ENCODE measurements at regions not wholly inside any gene's neighbourhood (a gene's known extent, or its start where the extent isn't known, plus 50 kb on each side); places are given as distances from the start of the nearest gene placed in this dataset.
"Not testable (repeated sequence)": the region's sequence is repeated elsewhere in the genome, so short reads cannot be mapped to it uniquely, and the experiment has no call there.

DNA sequence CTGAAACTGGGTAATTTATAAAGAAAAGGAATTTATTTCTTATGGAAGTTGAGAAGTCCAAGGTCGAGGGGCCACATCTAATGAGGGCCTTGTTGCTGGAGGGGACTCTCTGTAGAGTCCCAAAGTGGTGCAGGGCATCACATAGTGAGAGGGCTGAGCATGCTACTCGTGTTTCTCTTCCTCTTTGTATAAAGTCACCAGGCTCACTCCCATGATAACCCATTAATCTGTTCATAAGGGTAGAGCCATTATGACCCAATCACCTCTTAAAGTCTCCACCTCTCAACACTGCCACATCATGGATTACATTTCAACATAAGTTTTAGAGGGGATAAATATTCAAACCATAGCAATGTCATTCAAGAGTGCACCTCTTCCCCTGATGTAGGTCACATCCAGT, 79.1 kb upstream of the ATP2B1 start:
- no peak for DNase-seq

DNA sequence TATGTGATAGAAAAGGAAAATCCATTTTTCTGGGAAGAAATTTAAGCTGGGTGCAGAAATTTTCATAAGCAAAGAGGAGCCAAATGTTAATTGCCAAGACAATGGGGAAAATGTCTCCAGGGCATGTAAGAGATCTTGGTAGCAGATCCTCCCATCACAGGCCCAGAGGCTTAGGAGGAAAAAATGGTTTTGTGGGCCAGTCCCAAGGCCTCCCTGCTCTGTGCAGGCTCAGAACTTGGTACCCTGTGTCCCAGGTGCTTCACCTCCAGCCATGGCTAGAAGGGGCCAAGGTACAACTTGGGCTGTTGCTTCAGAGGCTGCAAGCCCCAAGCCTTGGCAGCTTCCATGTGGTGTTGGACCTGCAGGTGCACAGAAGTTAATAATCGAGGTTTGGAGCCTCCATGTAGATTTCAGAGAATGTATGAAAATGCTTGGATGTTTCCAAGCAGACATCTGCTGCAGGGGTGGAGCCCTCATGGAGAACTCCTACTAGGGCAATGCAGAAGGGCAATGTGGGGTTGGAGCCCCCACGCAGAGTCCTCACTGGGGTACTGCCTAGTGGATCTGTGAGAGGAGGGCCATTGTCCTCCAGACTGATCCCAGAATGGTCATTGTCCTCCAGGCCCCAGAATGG, 77.7 kb upstream of the ATP2B1 start:
- no peak for DNase-seq

DNA sequence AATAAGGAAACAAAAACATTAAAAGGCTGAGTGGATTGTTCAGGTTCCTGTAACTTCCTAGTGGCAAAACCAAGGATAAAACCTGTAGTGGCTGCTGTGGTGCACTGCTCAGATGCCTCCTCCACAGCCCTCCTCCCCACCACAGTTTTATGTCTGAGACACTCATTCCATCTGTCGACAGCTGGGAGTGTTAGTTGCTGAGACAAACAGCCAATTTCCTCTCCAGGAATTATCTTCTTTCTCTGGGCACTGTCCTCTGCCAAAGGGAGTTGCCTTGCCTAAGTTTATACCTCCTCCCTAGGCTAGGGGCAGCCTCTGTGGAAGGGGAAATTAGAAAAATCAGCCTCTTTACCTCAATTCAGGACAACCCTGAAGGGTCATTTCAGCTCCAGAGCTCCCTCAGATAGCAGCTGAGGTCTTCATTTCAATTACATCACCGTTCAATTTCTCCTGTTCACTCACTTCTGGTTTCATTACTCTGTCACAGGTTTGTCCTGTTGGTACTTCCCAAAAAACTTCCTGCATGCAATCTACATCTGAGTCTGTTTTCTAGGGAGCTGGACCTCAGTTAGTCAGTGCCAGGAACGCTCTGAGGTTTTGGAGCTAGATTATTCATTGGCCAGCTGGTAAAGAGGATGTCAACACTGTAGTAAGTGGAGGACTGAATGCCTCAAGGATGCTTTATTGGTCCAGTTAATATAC, 74.9 kb upstream of the ATP2B1 start:
- no peak for DNase-seq

DNA sequence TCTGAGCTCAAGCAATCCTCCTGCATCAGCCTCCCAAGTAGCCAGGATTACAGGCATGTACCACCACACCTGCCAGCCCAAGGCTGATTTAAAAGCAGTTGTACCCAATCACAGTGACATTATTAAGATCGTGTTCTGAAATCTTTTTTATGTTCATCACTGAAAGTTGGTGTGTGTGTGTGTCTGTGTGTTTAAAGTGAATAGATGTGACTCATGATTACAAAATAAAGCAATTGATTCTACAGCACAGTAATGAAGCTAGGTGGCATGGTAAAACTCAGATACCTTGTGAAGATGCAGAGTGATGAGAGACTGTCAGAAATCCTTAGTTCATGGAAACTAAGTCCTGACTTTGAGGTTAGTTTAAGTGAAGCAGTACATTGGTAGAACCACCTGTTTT, 74.2 kb upstream of the ATP2B1 start:
- DNase-seq = no peak

DNA sequence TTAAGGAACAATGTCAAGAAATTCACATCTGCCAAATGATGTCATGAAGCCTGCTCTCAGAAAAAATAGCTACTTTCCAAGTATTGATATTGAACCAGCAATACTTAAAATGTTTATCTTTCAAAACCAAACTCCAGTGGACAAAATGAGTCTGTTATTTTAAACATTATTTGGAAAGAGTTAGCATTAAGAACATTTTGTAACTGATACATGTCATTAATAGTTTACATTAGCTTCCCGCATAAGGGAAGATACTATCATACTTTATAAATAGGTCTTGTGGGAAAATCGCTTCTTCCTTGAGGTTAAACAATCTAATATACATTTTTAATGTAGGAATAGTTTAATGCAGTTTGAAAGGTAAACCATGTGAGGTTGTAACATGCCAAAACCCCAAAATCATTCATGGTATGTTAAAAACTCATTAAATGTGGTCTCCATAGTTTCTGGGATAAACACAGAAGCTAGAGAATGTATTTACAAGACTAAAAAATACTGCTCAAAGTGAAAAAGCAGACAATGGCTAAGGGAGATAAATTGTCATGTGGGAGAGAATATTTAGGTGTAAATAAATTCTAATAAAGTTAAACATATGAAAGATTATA, 73.4 kb upstream of the ATP2B1 start:
- no peak for DNase-seq

DNA sequence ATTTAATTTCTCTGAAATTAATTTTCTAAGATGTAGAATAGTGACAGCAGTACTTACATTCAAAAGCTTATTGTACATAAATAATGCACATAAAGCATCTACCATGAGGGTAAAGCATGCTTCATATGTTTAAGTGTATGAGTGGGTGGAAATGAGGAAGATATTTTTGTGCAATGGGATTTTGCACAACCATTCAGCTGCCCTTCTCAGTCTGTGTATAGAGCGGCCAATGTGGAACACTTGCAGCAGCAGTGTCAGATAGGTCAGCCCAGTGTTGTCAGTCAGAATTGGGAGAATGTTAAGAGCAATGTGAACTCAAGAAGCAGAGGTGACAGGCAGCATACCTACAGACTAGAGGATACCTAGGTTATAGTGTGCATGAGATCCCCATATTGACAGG, 72.5 kb upstream of the ATP2B1 start:
- no peak for DNase-seq

DNA sequence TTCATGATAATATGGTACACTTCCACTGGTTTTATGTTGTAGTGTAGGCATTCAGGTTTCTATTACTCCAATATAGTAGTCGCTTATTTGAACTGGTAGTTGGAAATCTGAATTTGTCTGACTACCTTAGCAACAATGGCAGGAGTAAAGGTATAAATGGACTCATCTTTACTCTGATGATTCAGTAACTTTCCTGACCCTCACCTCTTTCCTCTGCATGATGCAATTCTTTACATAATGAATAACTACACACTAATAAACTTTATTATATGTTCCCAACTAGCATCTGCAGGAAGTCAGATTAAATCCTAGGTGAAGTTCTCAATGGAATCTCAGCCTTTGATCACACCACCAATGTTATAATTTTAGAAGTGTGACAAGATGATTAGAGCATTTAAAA, 70.5 kb upstream of the ATP2B1 start:
- no peak for DNase-seq

DNA sequence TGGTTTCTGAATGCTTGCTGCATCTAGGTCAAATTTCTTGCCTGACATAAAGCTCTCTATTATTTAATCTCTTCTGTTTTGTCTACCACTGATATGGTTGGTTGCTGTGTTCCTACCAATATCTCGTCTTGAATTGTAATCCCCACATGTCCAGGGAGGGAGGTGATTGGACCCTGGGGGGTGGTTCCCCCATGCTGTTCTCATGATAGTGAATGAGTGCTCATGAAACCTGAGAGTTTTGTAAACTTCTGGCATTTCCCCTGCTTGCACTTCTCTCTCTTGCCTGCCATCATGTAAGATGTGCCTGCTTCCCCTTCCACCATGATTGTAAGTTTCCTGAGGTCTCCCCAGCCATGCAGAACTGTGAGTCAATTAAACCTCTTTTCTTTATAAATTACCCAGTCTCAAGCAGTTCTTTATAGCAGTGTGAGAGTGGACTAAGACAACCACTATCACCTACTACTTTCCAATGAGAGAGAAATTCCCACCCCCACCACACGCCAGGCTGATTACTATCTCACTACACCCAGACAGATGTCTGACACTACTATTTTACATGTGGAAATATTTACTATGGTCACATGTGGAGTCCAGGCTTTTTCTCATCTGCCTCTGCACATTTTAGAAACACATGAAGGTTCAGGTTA, 69.2 kb upstream of the ATP2B1 start:
- DNase-seq = no peak

DNA sequence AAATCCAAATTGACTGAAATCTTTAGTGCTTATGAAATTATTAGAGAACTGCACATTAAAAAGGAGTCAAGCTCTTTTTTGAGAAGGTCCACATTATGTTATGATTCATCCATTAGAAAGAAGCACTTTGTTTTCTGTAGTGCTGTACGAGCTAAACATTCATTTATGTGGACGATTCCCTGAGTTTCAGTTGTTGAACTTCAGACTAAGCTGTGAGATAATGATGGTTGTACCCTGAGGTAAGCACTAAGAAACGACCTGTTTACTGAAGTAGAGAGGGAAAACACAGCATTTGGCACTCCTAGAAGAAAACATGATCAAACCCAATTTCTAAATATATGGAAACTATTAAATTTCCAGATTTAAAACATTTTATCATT, 67.3 kb upstream of the ATP2B1 start:
- no peak for DNase-seq

DNA sequence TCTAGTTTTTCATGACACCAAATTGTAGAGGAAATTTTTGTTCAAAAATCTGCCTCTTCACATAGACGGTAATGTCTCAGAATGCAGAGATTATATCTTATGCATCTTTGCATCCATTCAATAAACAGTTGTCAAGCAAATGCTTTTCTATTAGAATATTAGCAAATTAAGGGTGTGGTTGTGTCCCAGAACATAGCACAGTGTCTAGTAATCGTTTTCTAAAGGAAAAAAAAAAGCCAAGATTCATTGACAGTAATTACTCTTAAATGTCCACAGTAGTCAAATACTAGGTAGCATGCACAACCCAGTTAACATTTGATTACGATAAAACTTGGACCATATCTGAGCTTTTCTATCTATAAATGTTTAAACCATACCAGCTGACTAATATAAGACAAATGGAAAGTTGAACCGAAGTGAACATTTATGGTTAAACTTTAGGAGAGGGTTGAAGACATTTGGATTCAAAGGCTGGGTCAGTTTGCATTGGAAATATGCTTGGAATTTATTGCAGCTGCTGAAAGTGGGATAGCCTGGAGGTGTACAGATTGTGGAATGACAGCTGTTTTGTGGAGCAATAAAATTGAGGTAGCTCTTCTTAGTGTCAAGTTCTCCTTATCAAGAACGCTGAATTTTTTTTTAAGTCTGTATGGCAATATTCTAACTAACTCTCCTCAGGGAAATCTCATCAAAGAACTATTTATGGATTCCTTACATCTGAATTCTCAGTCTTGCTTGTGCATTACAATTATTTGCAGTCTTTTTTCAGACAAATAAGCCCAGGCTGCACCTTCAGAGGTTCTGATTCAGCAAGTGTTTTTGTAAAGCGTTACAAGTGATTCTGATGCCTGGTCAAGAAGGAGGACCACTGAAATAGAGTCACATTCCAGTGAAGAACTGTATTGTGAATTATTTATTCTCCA, 66.7 kb upstream of the ATP2B1 start:
- DNase-seq = no peak

DNA sequence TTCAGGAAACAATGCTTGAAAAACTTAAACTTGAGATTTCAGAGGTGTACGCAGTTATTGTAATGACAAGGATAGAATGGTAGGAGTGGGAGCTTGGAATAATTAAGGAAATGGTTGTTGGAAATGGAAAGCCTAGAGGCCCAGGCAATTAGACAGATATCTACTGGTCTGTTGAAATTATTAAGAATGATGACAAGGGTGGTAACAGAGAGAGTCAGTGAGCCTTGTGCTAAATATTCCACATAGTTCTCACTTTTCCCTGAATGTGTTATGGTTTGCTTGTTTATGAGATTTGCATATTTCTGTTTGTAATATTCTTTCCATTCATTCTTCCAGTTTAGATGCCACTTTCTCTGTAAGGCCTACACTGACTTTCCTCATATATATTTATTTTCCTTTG, 66.0 kb upstream of the ATP2B1 start:
- DNase-seq = no peak

DNA sequence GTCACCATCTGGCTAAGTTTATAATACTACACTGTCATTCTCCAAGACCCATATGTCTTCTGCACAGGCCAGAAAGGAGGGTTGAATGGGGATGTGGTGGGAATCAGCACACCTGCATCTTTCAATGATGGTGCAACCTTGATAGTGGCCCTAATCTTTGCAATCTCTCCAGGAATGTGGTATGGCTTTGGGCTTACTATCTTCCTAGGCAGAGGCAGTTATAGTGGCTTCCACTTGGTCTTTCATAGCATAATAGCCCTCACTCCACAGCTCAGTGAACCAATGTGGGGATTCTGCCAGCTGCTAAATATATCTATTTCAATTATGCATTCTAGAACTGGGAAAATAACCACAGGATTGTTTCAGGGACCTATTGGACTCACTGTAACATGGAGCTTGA, 61.8 kb upstream of the ATP2B1 start:
- DNase-seq = no peak

DNA sequence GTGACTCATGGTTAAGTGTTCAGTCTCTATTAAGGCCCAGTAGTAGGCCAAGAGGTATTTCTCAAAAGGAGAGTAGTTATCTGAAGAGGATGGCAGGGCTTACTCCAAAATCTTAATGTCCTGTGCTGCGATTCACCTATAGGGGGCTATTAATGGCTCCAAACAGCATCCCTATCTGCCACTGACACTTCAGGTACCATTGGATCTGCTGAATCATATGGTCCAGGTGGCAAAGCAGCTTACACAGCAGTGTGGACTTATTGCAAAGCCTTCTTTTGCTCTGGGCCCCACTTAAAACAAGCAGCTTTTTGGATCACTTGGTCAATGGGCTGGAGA, 60.8 kb upstream of the ATP2B1 start:
- DNase-seq = no peak

DNA sequence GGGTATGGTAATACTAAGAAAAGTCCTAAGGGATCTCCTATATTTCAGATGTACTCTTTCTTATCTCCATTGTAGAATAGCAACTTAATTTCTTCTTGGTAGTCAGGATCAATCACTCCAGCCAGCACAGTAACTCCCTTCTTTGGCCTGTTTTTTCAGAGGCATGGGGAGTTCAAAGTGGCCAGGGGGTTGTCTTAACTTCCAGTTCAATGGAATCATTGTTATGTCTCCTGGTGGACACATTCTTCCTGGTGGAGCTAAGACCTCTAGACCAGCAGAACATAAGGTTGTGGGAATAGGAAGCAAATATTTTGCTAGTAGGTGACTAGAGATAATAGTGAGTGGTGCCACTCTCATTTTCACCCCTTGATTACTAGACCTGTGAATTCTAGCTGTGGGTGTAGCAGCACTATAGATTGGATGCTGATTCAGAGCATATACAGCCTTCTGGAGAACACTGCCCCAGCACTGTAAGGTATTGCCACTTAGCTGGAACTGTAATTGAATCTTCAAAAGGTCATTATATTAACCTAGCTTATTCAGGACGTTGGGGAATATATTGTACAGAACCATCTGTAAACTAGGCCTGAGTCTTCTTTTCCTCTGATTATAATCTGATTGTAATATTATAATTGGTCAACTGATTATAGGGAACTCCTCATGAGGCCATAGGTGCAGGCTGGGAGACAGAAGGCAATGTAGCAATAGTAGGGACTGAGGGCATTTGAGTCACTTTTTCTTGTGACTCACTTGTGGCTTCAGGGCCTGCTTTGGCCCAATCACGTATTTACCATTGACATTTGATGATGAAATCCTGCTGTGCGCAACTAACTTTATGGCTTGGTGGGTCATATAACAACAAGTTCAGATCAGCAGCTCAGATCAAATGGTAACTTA, 60.2 kb upstream of the ATP2B1 start:
- no peak for DNase-seq

DNA sequence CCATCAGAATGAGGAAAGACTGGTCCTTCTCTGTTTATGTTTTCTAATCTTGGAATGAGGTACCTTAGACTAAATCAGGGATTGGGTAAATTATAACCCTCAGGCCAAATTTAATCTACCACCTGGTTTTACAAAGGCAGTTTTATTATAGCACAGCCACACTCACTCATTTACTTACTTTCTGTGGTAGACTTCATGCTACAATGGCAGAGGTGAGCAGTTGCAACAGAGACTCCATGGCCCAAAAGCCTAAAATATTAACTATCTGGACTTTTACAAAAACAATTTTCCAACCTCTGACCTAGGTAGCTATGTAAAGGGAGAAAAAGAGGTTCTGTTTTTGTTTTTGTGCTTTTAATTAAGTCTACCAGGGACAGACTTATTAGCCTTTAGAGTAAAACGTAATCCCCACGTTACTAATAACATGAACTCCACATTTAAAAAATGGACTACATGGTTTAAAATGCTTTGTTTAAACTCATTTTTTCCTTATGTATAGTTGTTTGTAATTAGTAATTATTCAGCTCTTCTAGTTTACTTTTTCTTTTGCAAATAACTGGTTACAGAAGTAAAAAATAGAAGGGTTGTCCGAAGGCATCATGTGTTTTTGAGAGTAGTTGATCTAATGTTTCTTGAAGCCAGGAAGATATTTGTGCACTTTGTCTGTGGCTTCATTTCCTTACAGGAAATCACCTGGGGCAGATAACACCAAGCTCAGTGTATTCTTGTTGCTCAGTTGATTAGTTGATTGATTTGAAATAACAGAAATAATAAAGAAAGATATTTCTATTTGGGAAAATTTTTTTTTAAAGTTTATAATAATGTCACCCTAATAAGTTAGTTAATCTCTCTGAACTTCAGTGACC, 57.6 kb upstream of the ATP2B1 start:
- no peak for DNase-seq

DNA sequence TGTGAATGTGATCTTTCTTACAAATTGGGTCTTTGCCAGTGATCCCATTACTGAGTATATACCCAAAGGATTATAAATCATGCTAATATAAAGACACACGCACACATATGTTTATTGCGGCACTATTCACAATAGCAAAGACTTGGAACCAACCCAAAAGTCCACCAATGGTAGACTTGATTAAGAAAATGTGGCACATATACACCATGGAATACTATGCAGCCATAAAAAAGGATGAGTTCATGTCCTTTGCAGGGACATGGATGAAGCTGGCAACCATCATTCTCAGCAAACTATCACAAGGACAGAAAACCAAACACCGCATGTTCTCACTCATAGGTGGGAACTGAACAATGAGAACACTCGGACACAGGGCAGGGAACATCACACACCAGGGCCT, 55.5 kb upstream of the ATP2B1 start:
- not testable (repeated sequence) for DNase-seq

DNA sequence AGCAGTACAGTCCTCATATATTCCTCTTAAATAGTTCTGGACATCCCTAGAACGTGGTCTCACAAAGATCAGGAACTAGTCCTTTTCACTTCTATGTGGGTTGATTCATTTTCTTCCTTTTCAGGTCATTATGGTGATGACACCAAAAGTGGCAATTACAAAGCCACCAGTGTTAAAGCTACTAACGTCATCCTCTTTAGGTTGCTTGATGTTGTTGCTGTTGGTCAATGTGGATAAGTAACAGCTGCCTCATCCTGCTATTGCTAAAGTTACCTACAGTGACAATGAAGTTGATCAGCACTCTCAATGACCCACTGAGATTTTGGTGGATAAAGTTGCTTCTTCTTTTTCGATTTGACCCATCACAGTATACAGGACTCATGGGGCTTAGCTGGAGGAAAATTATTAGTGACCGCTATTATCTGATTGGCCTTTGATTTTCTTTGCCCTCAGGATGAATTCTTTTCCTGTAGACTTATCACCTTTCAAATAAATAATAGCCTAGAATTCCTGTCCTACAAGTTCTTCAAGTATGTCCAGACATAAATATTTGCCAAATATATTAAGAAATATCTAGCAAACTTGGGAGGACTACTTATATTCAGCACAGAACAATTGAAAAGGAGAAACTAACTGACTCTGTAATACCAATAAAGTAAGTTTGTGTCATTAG, 54.0 kb upstream of the ATP2B1 start:
- no peak for DNase-seq

DNA sequence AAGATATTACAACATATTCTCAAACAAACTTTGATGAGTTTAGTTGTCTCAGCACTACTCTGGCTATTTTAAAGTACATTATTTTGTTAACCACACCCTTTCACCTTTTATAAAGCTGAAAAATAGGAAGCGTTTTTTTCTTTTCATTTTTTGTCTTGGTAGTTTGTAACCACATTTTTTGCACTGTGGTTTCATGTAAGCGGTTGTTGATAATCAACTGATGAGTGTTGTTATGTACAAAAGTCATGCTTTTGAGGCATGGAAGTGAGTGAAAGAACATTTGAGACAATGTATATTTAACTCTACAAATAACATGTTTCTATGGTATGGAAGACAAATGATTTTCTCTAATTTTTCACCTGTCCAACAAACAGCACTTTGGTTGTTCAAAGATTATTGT, 52.1 kb upstream of the ATP2B1 start:
- DNase-seq = no peak

Data from NCI-H345 (cell line).